Kidney (tissue), 13 donors: ENCODE measurements at regions not wholly inside any gene's neighbourhood (a gene's known extent, or its start where the extent isn't known, plus 50 kb on each side); places are given as distances from the start of the nearest gene placed in this dataset.
A peak's percentile ranks its signal among the peaks of the same experiment; 100 is the strongest.

ENCODE experiments used
- DNase-seq, 5 donors: peaks; one replicate each; pipeline ENCODE4 v3.0.0-alpha.2; 2013 to 2020
- FAIRE-seq: peaks from 2 replicates; lab custom pipeline; 2012; peaks lifted over from hg19 to GRCh38; lab: Jason Lieb, UNC
- H3K27ac ChIP-seq, 2 donors: one replicate each; pipeline ENCODE4 v1.7.0; 2013; ENCODE audit warnings: low read depth in 2 of 2, low read length in 2 of 2, inconsistent platforms in 1 of 2
- H3K27me3 ChIP-seq: one replicate; pipeline ENCODE4 v1.7.1; 2013; ENCODE audit warnings: low read length, inconsistent platforms; ENCODE audit not compliant: control insufficient read depth, insufficient read depth
- H3K36me3 ChIP-seq, 3 donors: one replicate each; pipeline versions ENCODE4 v1.7.0 to v1.7.1; 2013; ENCODE audit warnings: low read length in 3 of 3, control low read depth in 1 of 3, inconsistent platforms in 1 of 3; ENCODE audit not compliant: insufficient read depth in 3 of 3, control insufficient read depth in 2 of 3
- H3K4me1 ChIP-seq, 3 donors: one replicate each; pipeline versions ENCODE4 v1.7.0 to v1.7.1; 2013; ENCODE audit warnings: low read length in 3 of 3, inconsistent platforms in 1 of 3, low read depth in 1 of 3; ENCODE audit not compliant: control insufficient read depth in 2 of 3, insufficient read depth in 2 of 3
- H3K4me3 ChIP-seq, 3 donors: one replicate each; pipeline versions ENCODE4 v1.7.0 to v1.8.1; 2013; ENCODE audit warnings: low read length in 3 of 3, control low read depth in 1 of 3, inconsistent platforms in 1 of 3
- H3K9ac ChIP-seq, 3 donors: one replicate each; pipeline versions ENCODE4 v1.7.0 to v1.7.1; 2013; ENCODE audit warnings: low read length in 3 of 3, control low read depth in 1 of 3, inconsistent platforms in 1 of 3
- H3K9me3 ChIP-seq, 3 donors: one replicate each; pipeline versions ENCODE4 v1.7.0 to v1.7.1; 2013; ENCODE audit warnings: low read length in 3 of 3, control low read depth in 1 of 3, inconsistent platforms in 1 of 3; ENCODE audit not compliant: control insufficient read depth in 2 of 3, insufficient read depth in 1 of 3
- CTCF ChIP-seq: IDR thresholded peaks from 3 replicates; pipeline ENCODE4 v1.5.1; 2012; ENCODE audit warnings: mild to moderate bottlenecking, moderate library complexity, borderline replicate concordance; ENCODE audit not compliant: insufficient read depth; ENCODE audit errors: extremely low read depth
- intact Hi-C: fragments of 100-400 bp; cut with DNase I; formaldehyde crosslinking; loops from one replicate; pipeline ENCODE4 v1.11.1; 2022
- donor health status: control.
- donor health status: control.
- donor health status: control.
- donor health status: control.
- donor health status: control.
- donor health status: DM: yes; HTN: yes; CAD: no.
- donor health status: Normal renal cell carcinoma (clear cell type).

GRCh38 chr11:70854201-70854600, 398.2 kb downstream of the SHANK2 start:
- Histone ChIP-seq H3K4me3 (no peak overlapping the region), H3K9ac (no peak overlapping the region), H3K4me1 (peaks cover 0 to 15% (median 13%) of the 10 kb centered on the region in 3 donors), H3K27ac (no peak overlapping the region), H3K27me3 (no peaks in the 10 kb centered on the region), H3K36me3 (no peaks in the 10 kb centered on the region), H3K9me3 (no peaks in the 10 kb centered on the region)
- FAIRE-seq (no peak), DNase-seq (peak in 1 of 5 donors; percentile 19)
- intact Hi-C loops, result no loop called here
- TF ChIP-seq CTCF, result no peak

GRCh38 chr11:70854901-70855556, 397.3 kb downstream of the SHANK2 start:
- peaks cover 0 to 15% (median 13%) of the 10 kb centered on the region in 3 donors for H3K4me1 ChIP-seq
- H3K4me3 ChIP-seq, result no peak overlapping the region
- no peaks in the 10 kb centered on the region for H3K36me3 ChIP-seq
- peak overlapping the region in 1 of 2 donors; percentile 5 for H3K27ac ChIP-seq
- H3K9ac ChIP-seq, result no peak overlapping the region
- DNase-seq (peak in 4 of 5 donors; percentile 80 to 88 (median 84)), FAIRE-seq (no peak)
- no peaks in the 10 kb centered on the region for H3K9me3 ChIP-seq
- no peaks in the 10 kb centered on the region for H3K27me3 ChIP-seq
- intact Hi-C loops, result no loop called here
- TF ChIP-seq CTCF, result no peak

GRCh38 chr11:70857894-70858293, 394.5 kb downstream of the SHANK2 start:
- intact Hi-C loops, result no loop called here
- Histone ChIP-seq H3K4me3 (no peak overlapping the region), H3K27me3 (no peaks in the 10 kb centered on the region), H3K36me3 (no peaks in the 10 kb centered on the region), H3K4me1 (peaks cover 0 to 15% (median 13%) of the 10 kb centered on the region in 3 donors), H3K9ac (no peak overlapping the region), H3K9me3 (no peaks in the 10 kb centered on the region), H3K27ac (no peak overlapping the region)
- DNase-seq (no peak), FAIRE-seq (no peak)
- TF ChIP-seq CTCF, result no peak
